ENCODE measurements at regions not wholly inside any gene's neighbourhood (a gene's known extent, or its start where the extent isn't known, plus 50 kb on each side); places are given as distances from the start of the nearest gene placed in this dataset.

- no peaks in the 10 kb centered on the region for H3K36me3 ChIP-seq
- intact Hi-C loops (cut with DNase I): no loop called here
- no peak for DNase-seq
- 85 to 94% methylated on average over 2 of the region's 2 CpGs for WGBS, 2 donors
- H3K4me1 ChIP-seq: no peaks in the 10 kb centered on the region
- no peaks in the 10 kb centered on the region for H3K27me3 ChIP-seq
- no peak overlapping the region for H3K4me3 ChIP-seq
- no peak overlapping the region for H3K27ac ChIP-seq
- TF ChIP-seq CTCF (IDR thresholded peaks at IDR 0.05) (no peak), POLR2A (IDR thresholded peaks at IDR 0.05) (no peak)
- H3K9me3 ChIP-seq: peaks cover 0 to 10% (median 5%) of the 10 kb centered on the region in 3 donors
These were observed 226.0 kb upstream of the C11orf87 start for GRCh38 chr11:109196016-109196415.

- intact Hi-C loops (cut with DNase I): no loop called here
- no peak for DNase-seq
- no peak overlapping the region for H3K4me3 ChIP-seq
- H3K36me3 ChIP-seq: no peaks in the 10 kb centered on the region
- no peaks in the 10 kb centered on the region for H3K4me1 ChIP-seq
- H3K9me3 ChIP-seq: peaks cover 0 to 5% (median 0%) of the 10 kb centered on the region in 3 donors
- 55 to 65% methylated on average over 1 of the region's 1 CpG for WGBS, 2 donors
- H3K27me3 ChIP-seq: no peaks in the 10 kb centered on the region
- no peak overlapping the region for H3K27ac ChIP-seq
- TF ChIP-seq POLR2A (IDR thresholded peaks at IDR 0.05) (no peak), CTCF (IDR thresholded peaks at IDR 0.05) (no peak)
These were observed 224.3 kb upstream of the C11orf87 start for GRCh38 chr11:109197656-109198055.

GRCh38 chr11:109203176-109203575, 218.8 kb upstream of the C11orf87 start:
- Histone ChIP-seq H3K27ac (no peak overlapping the region), H3K27me3 (no peaks in the 10 kb centered on the region), H3K36me3 (no peaks in the 10 kb centered on the region), H3K4me1 (no peaks in the 10 kb centered on the region), H3K9me3 (no peaks in the 10 kb centered on the region), H3K4me3 (no peak overlapping the region)
- intact Hi-C loops (cut with DNase I): no loop called here
- TF ChIP-seq CTCF (IDR thresholded peaks at IDR 0.05): no peak
- no peak for TF ChIP-seq POLR2A (IDR thresholded peaks at IDR 0.05)
- no peak for DNase-seq
- 76 to 79% methylated on average over 1 of the region's 1 CpG for WGBS, 2 donors

- Histone ChIP-seq H3K27me3 (no peaks in the 10 kb centered on the region), H3K36me3 (no peaks in the 10 kb centered on the region), H3K4me3 (no peak overlapping the region), H3K4me1 (no peaks in the 10 kb centered on the region), H3K27ac (no peak overlapping the region), H3K9me3 (no peaks in the 10 kb centered on the region)
- no peak for DNase-seq
- 79 to 82% methylated on average over 1 of the region's 1 CpG for WGBS, 2 donors
- TF ChIP-seq POLR2A (IDR thresholded peaks at IDR 0.05): no peak
- TF ChIP-seq CTCF (IDR thresholded peaks at IDR 0.05): no peak
- intact Hi-C loops (cut with DNase I): no loop called here
These were observed 216.7 kb upstream of the C11orf87 start for GRCh38 chr11:109205312-109205711.

GRCh38 chr11:109208121-109208520, 213.9 kb upstream of the C11orf87 start:
- DNase-seq: no peak
- Histone ChIP-seq H3K36me3 (no peaks in the 10 kb centered on the region), H3K9me3 (no peaks in the 10 kb centered on the region), H3K4me1 (no peaks in the 10 kb centered on the region), H3K27ac (no peak overlapping the region), H3K4me3 (no peak overlapping the region), H3K27me3 (no peaks in the 10 kb centered on the region)
- intact Hi-C loops (cut with DNase I): no loop called here
- TF ChIP-seq CTCF (IDR thresholded peaks at IDR 0.05) (no peak), POLR2A (IDR thresholded peaks at IDR 0.05) (no peak)
- WGBS, 2 donors: 42 to 67% methylated on average over 2 of the region's 2 CpGs

Measured in esophagus squamous epithelium (tissue), 5 donors.